ENCODE measurements at regions not wholly inside any gene's neighbourhood (a gene's known extent, or its start where the extent isn't known, plus 50 kb on each side); places are given as distances from the start of the nearest gene placed in this dataset.

GRCh38 chr19:31418692-31419430 lies 69.6 kb upstream of the TSHZ3 start:
- WGBS (ENCODE audit: low lambda C conversion rate) = 5% methylated on average over 6 of the region's 8 CpGs
- ChIA-PET POLR2A (no interaction called here), CTCF (ENCODE audit: low intra/inter-chr PET ratio, low total read pairs) (no interaction called here)
- ATAC-seq (no peak), DNase-seq (ENCODE audit: low spot score) (no peak), FAIRE-seq (no peak)
- Histone ChIP-seq H3K27ac (ENCODE audit: extremely low read length, insufficient read depth, low read length) (no peak overlapping the region), H3K79me2 (ENCODE audit: insufficient read depth, low read length) (no peaks in the 10 kb centered on the region), H2AFZ (ENCODE audit: low read length) (no peak overlapping the region), H4K20me1 (ENCODE audit: insufficient read depth, low read length) (no peaks in the 10 kb centered on the region), H3K4me1 (ENCODE audit: insufficient read depth, low read length) (no peaks in the 10 kb centered on the region), H3K36me3 (replicated peaks in 1 of 2; ENCODE audit: control insufficient read depth in 1 of 2, insufficient read depth in 2 of 2, low read length in 2 of 2) (no peaks in the 10 kb centered on the region), H3K27me3 (ENCODE audit: control insufficient read depth in 1 of 2, insufficient read depth in 2 of 2, low read length in 2 of 2) (no peaks in the 10 kb centered on the region), H3K9me3 (ENCODE audit: low read length) (peaks cover 8% of the 10 kb centered on the region), H3K4me3 (replicated peaks in 1 of 3; ENCODE audit: insufficient read depth in 1 of 3, low read depth in 2 of 3, low read length in 3 of 3) (no peak overlapping the region), H3K4me2 (ENCODE audit: low read depth, low read length) (no peak overlapping the region), H3K9ac (ENCODE audit: insufficient read depth, low read depth, low read length) (no peak overlapping the region)
- no TSS peak for BruUV-seq (replicated peaks)
- intact Hi-C loops (cut with micrococcal nuclease; ENCODE audit: unreplicated experiment) = no loop called here
- TF ChIP-seq ZNF180 (CRISPR knock-in tag; IDR thresholded peaks at IDR 0.05; ENCODE audit: borderline replicate concordance, low read depth) = no peak
- no peak for TF ChIP-seq GLI4 (CRISPR knock-in tag; IDR thresholded peaks at IDR 0.05; ENCODE audit: borderline replicate concordance)
- in situ Hi-C loops (cut with HindIII; ENCODE audit: extremely low pct_ligation_motif_present, low pct_unique_long_range_greater_than_20kb) = no loop called here

GRCh38 chr19:31419871-31420445 lies 70.7 kb upstream of the TSHZ3 start:
- Histone ChIP-seq H4K20me1 (ENCODE audit: insufficient read depth, low read length) (no peaks in the 10 kb centered on the region), H3K4me2 (ENCODE audit: low read depth, low read length) (no peak overlapping the region), H2AFZ (ENCODE audit: low read length) (no peak overlapping the region), H3K9me3 (ENCODE audit: low read length) (peaks cover 6% of the 10 kb centered on the region), H3K27ac (ENCODE audit: extremely low read length, insufficient read depth, low read length) (no peak overlapping the region), H3K79me2 (ENCODE audit: insufficient read depth, low read length) (no peaks in the 10 kb centered on the region), H3K27me3 (ENCODE audit: control insufficient read depth in 1 of 2, insufficient read depth in 2 of 2, low read length in 2 of 2) (no peaks in the 10 kb centered on the region), H3K4me3 (replicated peaks in 1 of 3; ENCODE audit: insufficient read depth in 1 of 3, low read depth in 2 of 3, low read length in 3 of 3) (no peak overlapping the region), H3K9ac (ENCODE audit: insufficient read depth, low read depth, low read length) (no peak overlapping the region), H3K36me3 (replicated peaks in 1 of 2; ENCODE audit: control insufficient read depth in 1 of 2, insufficient read depth in 2 of 2, low read length in 2 of 2) (no peaks in the 10 kb centered on the region), H3K4me1 (ENCODE audit: insufficient read depth, low read length) (no peaks in the 10 kb centered on the region)
- CTCF ChIA-PET (ENCODE audit: low intra/inter-chr PET ratio, low total read pairs) = no interaction called here
- 36% methylated on average over 8 of the region's 11 CpGs for WGBS (ENCODE audit: low lambda C conversion rate)
- intact Hi-C loops (cut with micrococcal nuclease; ENCODE audit: unreplicated experiment) (no loop called here), in situ Hi-C loops (cut with HindIII; ENCODE audit: extremely low pct_ligation_motif_present, low pct_unique_long_range_greater_than_20kb) (no loop called here)
- no peak for ATAC-seq
- POLR2A ChIA-PET = no interaction called here
- no peak for DNase-seq (ENCODE audit: low spot score)
- no TSS peak for BruUV-seq (replicated peaks)
- FAIRE-seq = no peak
- TF ChIP-seq CREB1 (IDR thresholded peaks at IDR 0.05) (no peak), CREB1 (CRISPR knock-in tag; IDR thresholded peaks at IDR 0.05) (no peak), NR0B2 (CRISPR knock-in tag; IDR thresholded peaks at IDR 0.05) (no peak), JDP2 (CRISPR knock-in tag; IDR thresholded peaks at IDR 0.05; ENCODE audit: borderline replicate concordance) (no peak), ZNF432 (CRISPR knock-in tag; IDR thresholded peaks at IDR 0.05; ENCODE audit: borderline replicate concordance) (no peak), FIP1L1 (IDR thresholded peaks at IDR 0.05; ENCODE audit: borderline replicate concordance, insufficient read depth, low read depth, low read length) (no peak), ZNF572 (CRISPR knock-in tag; IDR thresholded peaks at IDR 0.05) (no peak), ZNF598 (CRISPR knock-in tag; IDR thresholded peaks at IDR 0.05; ENCODE audit: borderline replicate concordance) (no peak), IRF2 (CRISPR knock-in tag; IDR thresholded peaks at IDR 0.05) (no peak), DZIP1 (CRISPR knock-in tag; IDR thresholded peaks at IDR 0.05) (no peak), WIZ (CRISPR knock-in tag; IDR thresholded peaks at IDR 0.05) (no peak), ZBTB34 (CRISPR knock-in tag; IDR thresholded peaks at IDR 0.05) (no peak)

All from HepG2 (cell line).